ENCODE measurements at regions not wholly inside any gene's neighbourhood (a gene's known extent, or its start where the extent isn't known, plus 50 kb on each side); places are given as distances from the start of the nearest gene placed in this dataset.

GRCh38 chrX:87392369-87392768 lies 125.2 kb upstream of the KLHL4 start:
- Histone ChIP-seq H3K27me3 (ENCODE audit: low read depth, low read length) (no peaks in the 10 kb centered on the region), H3K36me3 (replicated peaks; ENCODE audit: low read depth, low read length) (no peaks in the 10 kb centered on the region), H3K4me3 (ENCODE audit: low read length) (no peak overlapping the region), H3K79me2 (ENCODE audit: low read length) (no peaks in the 10 kb centered on the region), H3K9ac (ENCODE audit: low read length) (no peak overlapping the region), H4K20me1 (ENCODE audit: insufficient read depth, low read length) (no peaks in the 10 kb centered on the region), H3K9me3 (ENCODE audit: insufficient read depth, low read length) (no peaks in the 10 kb centered on the region), H3K4me2 (ENCODE audit: low read length) (no peak overlapping the region), H3K4me1 (ENCODE audit: low read length) (no peaks in the 10 kb centered on the region), H2AFZ (ENCODE audit: low read depth, low read length) (no peak overlapping the region), H3K27ac (ENCODE audit: low read length) (no peak overlapping the region)
- TF ChIP-seq CTCF (IDR thresholded peaks at IDR 0.05; ENCODE audit: low read depth, low read length) (no peak), EZH2phosphoT487 (IDR thresholded peaks at IDR 0.05; ENCODE audit: low read depth) (no peak)

- no peaks in the 10 kb centered on the region for H4K20me1 ChIP-seq (ENCODE audit: insufficient read depth, low read length)
Measured at GRCh38 chrX:87397103-87397886, 120.3 kb upstream of the KLHL4 start.

GRCh38 chrX:87402256-87402655 lies 115.3 kb upstream of the KLHL4 start:
- H3K4me2 ChIP-seq (ENCODE audit: low read length): no peak overlapping the region
- no peak for TF ChIP-seq EZH2phosphoT487 (IDR thresholded peaks at IDR 0.05; ENCODE audit: low read depth)
- no peak for TF ChIP-seq CTCF (IDR thresholded peaks at IDR 0.05; ENCODE audit: low read depth, low read length)
- H3K27ac ChIP-seq (ENCODE audit: low read length): no peak overlapping the region
- no peaks in the 10 kb centered on the region for H3K4me1 ChIP-seq (ENCODE audit: low read length)
- no peaks in the 10 kb centered on the region for H4K20me1 ChIP-seq (ENCODE audit: insufficient read depth, low read length)
- no peaks in the 10 kb centered on the region for H3K9me3 ChIP-seq (ENCODE audit: insufficient read depth, low read length)
- H3K9ac ChIP-seq (ENCODE audit: low read length): no peak overlapping the region
- H3K4me3 ChIP-seq (ENCODE audit: low read length): no peak overlapping the region
- no peaks in the 10 kb centered on the region for H3K79me2 ChIP-seq (ENCODE audit: low read length)
- no peaks in the 10 kb centered on the region for H3K27me3 ChIP-seq (ENCODE audit: low read depth, low read length)
- H3K36me3 ChIP-seq (replicated peaks; ENCODE audit: low read depth, low read length): no peaks in the 10 kb centered on the region
- no peak overlapping the region for H2AFZ ChIP-seq (ENCODE audit: low read depth, low read length)

More at GRCh38 chrX:87397103-87397886, 120.3 kb upstream of the KLHL4 start:
- Histone ChIP-seq H3K9me3 (ENCODE audit: insufficient read depth, low read length) (no peaks in the 10 kb centered on the region), H3K4me3 (ENCODE audit: low read length) (no peak overlapping the region), H3K9ac (ENCODE audit: low read length) (no peak overlapping the region), H2AFZ (ENCODE audit: low read depth, low read length) (no peak overlapping the region), H3K27ac (ENCODE audit: low read length) (no peak overlapping the region), H3K79me2 (ENCODE audit: low read length) (no peaks in the 10 kb centered on the region), H3K36me3 (replicated peaks; ENCODE audit: low read depth, low read length) (no peaks in the 10 kb centered on the region), H3K4me1 (ENCODE audit: low read length) (no peaks in the 10 kb centered on the region), H3K4me2 (ENCODE audit: low read length) (no peak overlapping the region), H3K27me3 (ENCODE audit: low read depth, low read length) (no peaks in the 10 kb centered on the region)
- TF ChIP-seq EZH2phosphoT487 (IDR thresholded peaks at IDR 0.05; ENCODE audit: low read depth) (no peak), CTCF (IDR thresholded peaks at IDR 0.05; ENCODE audit: low read depth, low read length) (no peak)

- no peaks in the 10 kb centered on the region for H4K20me1 ChIP-seq (ENCODE audit: insufficient read depth, low read length)
- TF ChIP-seq CTCF (IDR thresholded peaks at IDR 0.05; ENCODE audit: low read depth, low read length) (no peak), EZH2phosphoT487 (IDR thresholded peaks at IDR 0.05; ENCODE audit: low read depth) (no peak)
Measured at GRCh38 chrX:87403551-87403950, 114.1 kb upstream of the KLHL4 start.

More at GRCh38 chrX:87403551-87403950, 114.1 kb upstream of the KLHL4 start:
- no peaks in the 10 kb centered on the region for H3K36me3 ChIP-seq (replicated peaks; ENCODE audit: low read depth, low read length)
- no peak overlapping the region for H3K4me3 ChIP-seq (ENCODE audit: low read length)
- no peaks in the 10 kb centered on the region for H3K27me3 ChIP-seq (ENCODE audit: low read depth, low read length)
- no peak overlapping the region for H3K9ac ChIP-seq (ENCODE audit: low read length)
- no peak overlapping the region for H2AFZ ChIP-seq (ENCODE audit: low read depth, low read length)
- H3K4me1 ChIP-seq (ENCODE audit: low read length): no peaks in the 10 kb centered on the region
- H3K9me3 ChIP-seq (ENCODE audit: insufficient read depth, low read length): no peaks in the 10 kb centered on the region
- H3K4me2 ChIP-seq (ENCODE audit: low read length): no peak overlapping the region
- no peaks in the 10 kb centered on the region for H3K79me2 ChIP-seq (ENCODE audit: low read length)
- H3K27ac ChIP-seq (ENCODE audit: low read length): no peak overlapping the region
